K562 (cell line): ENCODE measurements at regions not wholly inside any gene's neighbourhood (a gene's known extent, or its start where the extent isn't known, plus 50 kb on each side); places are given as distances from the start of the nearest gene placed in this dataset.

Source experiments
- ATAC-seq: fragments of 200-7000 bp; cut with Tn5 transposase; 3 replicates; pipeline ENCODE4 v1.9.1; 2020; ENCODE audit warnings: moderate library complexity
- BruUV-seq: library from RNA; stranded (reverse); fragments of 400-500 nt; replicated peaks from 2 replicates; lab custom pipeline; 2021; lab: Mats Ljungman, UMichigan
- CTCF ChIA-PET: fragments of 300-600 bp; formaldehyde crosslinking; extraction: SDS; loops from one replicate; lab custom pipeline; 2021; ENCODE audit warnings: low intra/inter-chr PET ratio; lab: Yijun Ruan, JAX
- POLR2A ChIA-PET: fragments of 300-600, 350-650 bp; sonication (Branson Sonifier 250); formaldehyde crosslinking; extraction: SDS; loops from one replicate; lab custom pipeline; 2021; ENCODE audit warnings: antibody characterized with exemption, inconsistent platforms; lab: Yijun Ruan, JAX
- DNase-seq, 4 experiments: peaks; one replicate each; pipeline versions ENCODE4 v3.0.0 to v3.0.0-alpha.2; 2011 to 2018; ENCODE audit warnings: low spot score in 3 of 4, mixed read lengths in 3 of 4; ENCODE audit errors: extremely low read depth in 1 of 4
- FAIRE-seq: peaks from 2 replicates; lab custom pipeline; 2011; peaks lifted over from hg19 to GRCh38; lab: Jason Lieb, UNC
- H2AFZ ChIP-seq: 2 replicates; pipeline ENCODE4 v1.6.0; 2011; ENCODE audit warnings: low read depth, low read length, control low read depth, inconsistent platforms
- H3K27ac ChIP-seq: fragments of 200-600 bp; 3 replicates; pipeline ENCODE4 v1.8.0; 2011; ENCODE audit warnings: low read depth, mild to moderate bottlenecking, control low read depth, inconsistent platforms, low read length, moderate library complexity, mixed read lengths; ENCODE audit errors: extremely low read depth
- H3K27me3 ChIP-seq, 2 experiments: fragments of 300-600 bp in 1 of 2; 2 replicates in 1 of 2; 3 replicates in 1 of 2; pipeline versions ENCODE4 v1.6.0 to v1.8.0; 2011; ENCODE audit warnings: inconsistent platforms in 2 of 2, low read length in 2 of 2, mild to moderate bottlenecking in 1 of 2, mixed read lengths in 1 of 2, moderate library complexity in 1 of 2; ENCODE audit not compliant: control insufficient read depth in 2 of 2, insufficient read depth in 2 of 2
- H3K36me3 ChIP-seq: fragments of 300-600 bp; 3 replicates; pipeline ENCODE4 v1.8.0; 2011; ENCODE audit warnings: mild to moderate bottlenecking, low read length, inconsistent platforms; ENCODE audit not compliant: control insufficient read depth, insufficient read depth
- H3K4me1 ChIP-seq, 2 experiments: fragments of 200-600 bp in 1 of 2; replicated peaks in 1 of 2; 2 replicates in 1 of 2; 3 replicates in 1 of 2; pipeline versions ENCODE4 v1.5.1 to v1.8.0; 2011; ENCODE audit warnings: inconsistent platforms in 2 of 2, low read length in 2 of 2, mild to moderate bottlenecking in 1 of 2, mixed read lengths in 1 of 2, moderate library complexity in 1 of 2; ENCODE audit not compliant: control insufficient read depth in 2 of 2, insufficient read depth in 2 of 2
- H3K4me2 ChIP-seq: 2 replicates; pipeline ENCODE4 v1.6.1; 2011; ENCODE audit warnings: low read length, control low read depth, inconsistent platforms, mixed read lengths; ENCODE audit not compliant: insufficient read depth
- H3K4me3 ChIP-seq: fragments of 200-600 bp; sonication (generic), shearing (Covaris generic); 2 replicates; pipeline ENCODE4 v1.5.1; 2016; ENCODE audit warnings: control low read depth, inconsistent platforms
- H3K79me2 ChIP-seq: fragments of 200-600 bp; 3 replicates; pipeline ENCODE4 v1.8.0; 2011; ENCODE audit warnings: low read length, inconsistent platforms; ENCODE audit not compliant: control insufficient read depth, insufficient read depth
- H3K9ac ChIP-seq, 2 experiments: 2 replicates each; pipeline versions ENCODE4 v1.6.0 to v1.6.1; 2011; ENCODE audit warnings: low read depth in 2 of 2, low read length in 2 of 2, control low read depth in 1 of 2, inconsistent platforms in 1 of 2, mild to moderate bottlenecking in 1 of 2, mixed read lengths in 1 of 2; ENCODE audit not compliant: insufficient read depth in 1 of 2
- H3K9me1 ChIP-seq: one replicate; pipeline ENCODE4 v1.6.0; 2011; ENCODE audit warnings: inconsistent platforms, mild to moderate bottlenecking, low read length, moderate library complexity; ENCODE audit not compliant: control insufficient read depth, insufficient read depth
- H3K9me3 ChIP-seq: replicated peaks from 2 replicates; pipeline ENCODE4 v1.5.1; 2011; ENCODE audit warnings: low read depth, low read length, inconsistent platforms; ENCODE audit not compliant: control insufficient read depth, insufficient read depth
- H4K20me1 ChIP-seq: replicated peaks from 2 replicates; pipeline ENCODE4 v1.6.1; 2011; ENCODE audit warnings: low read length, inconsistent platforms, mixed read lengths; ENCODE audit not compliant: control insufficient read depth, insufficient read depth
- JUN ChIP-seq, 2 experiments: sonication (generic) in 1 of 2; formaldehyde crosslinking in 1 of 2; IDR thresholded peaks; 2 replicates each; pipeline versions ENCODE4 v1.6.1 to v1.8.0; 2012 to 2022; ENCODE audit warnings: borderline replicate concordance in 2 of 2, mild to moderate bottlenecking in 2 of 2, improper control_type of control experiment in 1 of 2, low read depth in 1 of 2, low read length in 1 of 2, missing genetic modification reagents in 1 of 2
- RAD21 ChIP-seq, 2 experiments: fragments of 250-450 bp in 1 of 2; fragments of 450-650 bp in 1 of 2; sonication (Bioruptor Pico) in 1 of 2; formaldehyde crosslinking in 1 of 2; IDR thresholded peaks in 1 of 2; conservative IDR thresholded peaks in 1 of 2; 2 replicates each; pipeline versions ENCODE4 v1.4.0 to v1.8.0; 2020 to 2022; ENCODE audit warnings: mild to moderate bottlenecking in 2 of 2, moderate library complexity in 1 of 2
- TFAM ChIP-seq: fragments of 250-450 bp; sonication (Bioruptor Pico); conservative IDR thresholded peaks from 2 replicates; pipeline ENCODE4 v1.5.0; 2021; ENCODE audit warnings: mild to moderate bottlenecking, moderate library complexity
- WGBS: fragments of 100-300 bp; shearing (Covaris generic); methylation state at CpG from one replicate; pipeline ENCODE4 v1.1.6; 2016; ENCODE audit warnings: low coverage, mixed read lengths; ENCODE audit not compliant: insufficient coverage; ENCODE audit errors: missing lambda C conversion rate; 5-methylcytosine and 5-hydroxymethylcytosine counted together
- in situ Hi-C: fragments of 300-500 bp; cut with MboI; formaldehyde crosslinking; loops from 4 replicates; pipeline ENCODE4 v1.15.0; 2018; ENCODE audit warnings: inconsistent platforms, mixed read lengths
- intact Hi-C: fragments of 100-400 bp; cut with micrococcal nuclease; formaldehyde crosslinking; loops from 2 replicates; pipeline ENCODE4 v1.14.2; 2022

GRCh38 chr1:4126251-4126650 lies 226.2 kb upstream of the C1orf174 start:
- H3K9me3 ChIP-seq, result no peaks in the 10 kb centered on the region
- BruUV-seq, result no TSS peak
- POLR2A ChIA-PET, result interaction anchor here (0.6 kb wide), 1 partner anchor 1189 kb away, joined by 3 read pairs; no protein-coding TSS in a partner anchor
- H3K27ac ChIP-seq, result no peak overlapping the region
- peaks cover 0 to 3% of the 10 kb centered on the region in 2 experiments; a peak in 2 of 5 replicates for H3K4me1 ChIP-seq
- in situ Hi-C loops, result no loop called here
- no peak overlapping the region for H2AFZ ChIP-seq
- H4K20me1 ChIP-seq, result peaks cover 9% of the 10 kb centered on the region; the same call in 1 of the 2 replicates
- H3K9ac ChIP-seq, result no peak overlapping the region
- no peaks in the 10 kb centered on the region for H3K36me3 ChIP-seq
- TF ChIP-seq JUN (IDR thresholded peaks at IDR 0.05; ENCODE audit: borderline replicate concordance, low read depth, low read length) (no peak), JUN (CRISPR knock-in tag; IDR thresholded peaks at IDR 0.05; ENCODE audit: borderline replicate concordance) (no peak), TFAM (CRISPR knock-in tag) (no peak), RAD21 (CRISPR knock-in tag; conservative IDR thresholded peaks at IDR 0.05 in 1 of 2, IDR thresholded peaks at IDR 0.05 in 1 of 2) (no peak)
- H3K9me1 ChIP-seq, result no peaks in the 10 kb centered on the region
- H3K79me2 ChIP-seq, result no peaks in the 10 kb centered on the region
- peaks cover 27 to 72% of the 10 kb centered on the region in 2 experiments for H3K27me3 ChIP-seq
- no peak for ATAC-seq
- H3K4me3 ChIP-seq, result no peak overlapping the region
- intact Hi-C loops, result no loop called here
- no peak for FAIRE-seq
- WGBS, result 2% methylated on average over 9 of the region's 9 CpGs
- no peak for DNase-seq
- CTCF ChIA-PET, result no interaction called here
- no peak overlapping the region for H3K4me2 ChIP-seq
